HG02943 (cell line): ENCODE measurements at regions not wholly inside any gene's neighbourhood (a gene's known extent, or its start where the extent isn't known, plus 50 kb on each side); places are given as distances from the start of the nearest gene placed in this dataset.
"Not testable (repeated sequence)": the region's sequence is repeated elsewhere in the genome, so short reads cannot be mapped to it uniquely, and the experiment has no call there.

Experiments used
- ATAC-seq: cut with Tn5 transposase; IDR thresholded peaks from one replicate; pipeline ENCODE4 v1.9.1; 2021; ENCODE audit warnings: mild to moderate bottlenecking, low read depth, moderate library complexity; ENCODE audit not compliant: unreplicated experiment

DNA sequence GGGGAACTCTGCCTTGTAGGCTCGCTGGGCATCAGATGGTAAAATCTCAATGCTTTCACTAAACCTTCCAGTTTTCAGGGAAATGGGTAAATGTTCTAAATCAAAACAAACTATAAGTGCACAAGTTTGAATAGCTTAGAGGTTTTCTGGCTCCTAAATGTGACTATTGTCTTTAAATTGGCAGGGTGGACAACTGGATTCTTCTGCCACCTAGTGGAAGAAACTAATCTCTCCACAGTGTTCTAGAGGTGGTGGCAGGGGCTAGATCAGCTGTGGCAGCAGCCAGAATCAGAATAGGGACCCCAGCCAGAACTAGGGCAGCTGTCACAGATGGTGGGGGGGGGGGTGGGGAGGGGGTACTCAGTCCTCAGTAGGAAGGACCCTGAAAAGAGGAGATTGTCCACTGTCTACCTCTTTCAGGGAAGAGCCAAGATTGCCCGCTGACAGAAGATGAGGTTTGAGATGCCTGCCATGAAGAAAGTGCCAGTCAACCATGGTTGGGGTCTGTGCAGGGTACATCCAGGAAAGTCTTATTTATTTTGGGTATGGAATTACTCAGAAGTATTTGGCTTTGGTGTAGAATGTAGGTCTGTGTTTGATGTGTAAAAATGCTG, 201.4 kb downstream of the CCNG2 start:
- ATAC-seq: no peak

DNA sequence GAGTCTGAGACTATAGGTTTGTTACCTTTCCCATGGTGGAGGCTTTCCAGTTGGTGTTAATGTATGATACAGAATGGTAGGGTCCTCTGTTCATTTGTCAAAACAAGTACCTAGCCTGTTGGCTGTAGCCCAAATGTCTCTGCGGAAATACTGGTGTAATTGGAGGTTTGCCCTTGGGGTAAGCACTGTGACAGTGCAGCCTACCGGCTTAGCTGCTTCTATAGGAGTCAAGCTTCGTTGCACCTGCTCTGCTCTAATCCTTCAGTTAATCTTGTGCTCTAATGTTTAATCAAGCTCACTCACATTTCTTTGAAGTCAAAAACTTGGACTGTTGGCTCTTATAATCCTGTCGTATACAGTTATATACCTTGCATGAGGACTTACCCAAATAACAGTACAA, 203.4 kb downstream of the CCNG2 start:
- ATAC-seq: no peak

DNA sequence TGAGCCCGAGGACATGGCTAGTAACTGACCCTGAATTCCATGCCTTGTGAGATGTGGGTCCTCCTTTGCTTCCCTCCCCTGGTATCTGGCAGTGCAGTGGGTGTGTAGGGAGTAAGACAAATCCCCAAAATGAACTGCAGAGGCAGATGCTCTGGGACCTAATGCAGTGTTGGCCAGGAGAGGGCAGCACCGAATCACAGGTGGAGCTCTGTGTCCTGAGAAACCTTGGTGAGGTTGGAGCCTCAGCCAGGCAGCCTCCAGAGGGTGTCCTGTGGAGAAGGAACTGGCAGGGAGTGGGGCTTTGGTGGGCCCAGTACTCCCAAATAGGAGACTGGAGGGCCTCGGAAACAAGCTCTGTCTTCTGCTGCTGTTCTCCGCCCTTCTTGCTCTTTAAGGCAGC, 209.9 kb downstream of the CCNG2 start:
- not testable (repeated sequence) for ATAC-seq

DNA sequence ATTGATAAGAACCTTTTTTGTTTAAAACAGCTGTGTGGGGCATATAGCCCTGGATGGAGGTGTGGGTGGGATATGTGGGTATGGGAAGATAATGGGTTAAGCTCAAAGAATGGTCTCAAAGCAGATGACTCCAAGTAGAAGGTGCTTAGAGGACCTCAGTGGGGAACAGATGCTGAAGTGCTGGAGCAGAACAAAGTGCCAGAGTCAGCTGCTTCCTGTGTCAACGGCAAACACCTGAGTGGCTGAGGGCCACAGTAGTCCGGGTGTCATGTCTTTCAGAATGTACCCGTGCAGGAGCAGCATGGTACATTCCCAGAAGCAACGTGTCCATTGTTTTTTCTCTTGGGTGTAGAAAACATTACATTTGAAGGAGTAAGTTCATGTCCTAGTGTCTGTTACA, 210.6 kb downstream of the CCNG2 start:
- ATAC-seq: no peak

DNA sequence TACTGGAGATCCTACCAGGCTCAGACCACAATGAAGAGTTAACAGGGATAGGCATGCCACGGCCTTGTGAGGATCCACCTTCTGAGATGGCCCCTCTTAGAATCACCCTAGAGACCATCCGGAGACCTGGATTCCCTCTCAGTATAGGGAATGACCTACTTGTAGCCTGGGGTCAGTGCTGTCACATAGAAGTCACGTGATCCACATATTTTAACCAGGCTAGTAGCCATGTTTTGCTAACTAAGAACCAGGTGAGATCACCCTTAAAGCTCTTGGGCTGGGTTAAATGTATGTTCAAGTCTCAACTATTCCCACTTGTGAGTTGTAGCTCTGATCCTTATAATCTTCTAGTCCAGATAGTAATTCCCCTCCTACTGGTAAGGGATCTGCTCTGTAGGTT, 215.4 kb downstream of the CCNG2 start:
- ATAC-seq: no peak

GRCh38 chr4:77375866-77376607, 219.0 kb downstream of the CCNG2 start:
- ATAC-seq: no peak

DNA sequence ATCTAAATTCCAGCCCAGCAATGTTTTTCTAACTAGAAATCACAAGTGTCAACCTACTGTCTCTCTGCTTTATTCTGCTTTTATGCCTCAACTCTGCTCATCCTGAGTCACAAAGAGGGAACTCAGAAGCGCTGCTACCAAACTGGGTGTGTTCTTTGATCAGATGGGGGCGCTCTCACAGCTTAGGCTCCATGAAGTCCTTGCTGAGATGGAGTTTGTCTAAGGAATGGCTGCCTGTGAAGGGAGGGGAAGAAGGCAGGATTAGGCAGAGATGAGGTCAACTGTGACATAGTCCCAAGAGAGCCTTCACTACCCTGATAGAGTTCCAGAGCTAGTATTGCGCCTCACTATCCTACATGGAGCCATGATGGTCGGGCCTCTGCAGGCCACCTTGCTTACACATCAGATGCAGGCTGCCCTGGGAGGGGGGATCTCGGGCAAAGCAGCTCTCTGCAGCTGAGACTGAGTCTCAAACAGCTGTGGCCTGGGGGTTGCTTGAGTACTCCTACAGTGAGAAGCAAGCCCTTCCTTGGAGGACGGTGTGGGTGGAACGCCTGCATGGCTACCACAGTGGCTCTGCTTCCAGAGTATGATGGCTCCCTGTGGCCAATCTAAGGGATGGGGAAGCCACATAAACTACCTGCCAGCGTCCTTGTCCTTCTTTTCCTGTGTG, 219.9 kb downstream of the CCNG2 start:
- no peak for ATAC-seq

- no peak for ATAC-seq
Observed at GRCh38 chr4:77384094-77384493, 221.5 kb upstream of the CXCL13 start.

DNA sequence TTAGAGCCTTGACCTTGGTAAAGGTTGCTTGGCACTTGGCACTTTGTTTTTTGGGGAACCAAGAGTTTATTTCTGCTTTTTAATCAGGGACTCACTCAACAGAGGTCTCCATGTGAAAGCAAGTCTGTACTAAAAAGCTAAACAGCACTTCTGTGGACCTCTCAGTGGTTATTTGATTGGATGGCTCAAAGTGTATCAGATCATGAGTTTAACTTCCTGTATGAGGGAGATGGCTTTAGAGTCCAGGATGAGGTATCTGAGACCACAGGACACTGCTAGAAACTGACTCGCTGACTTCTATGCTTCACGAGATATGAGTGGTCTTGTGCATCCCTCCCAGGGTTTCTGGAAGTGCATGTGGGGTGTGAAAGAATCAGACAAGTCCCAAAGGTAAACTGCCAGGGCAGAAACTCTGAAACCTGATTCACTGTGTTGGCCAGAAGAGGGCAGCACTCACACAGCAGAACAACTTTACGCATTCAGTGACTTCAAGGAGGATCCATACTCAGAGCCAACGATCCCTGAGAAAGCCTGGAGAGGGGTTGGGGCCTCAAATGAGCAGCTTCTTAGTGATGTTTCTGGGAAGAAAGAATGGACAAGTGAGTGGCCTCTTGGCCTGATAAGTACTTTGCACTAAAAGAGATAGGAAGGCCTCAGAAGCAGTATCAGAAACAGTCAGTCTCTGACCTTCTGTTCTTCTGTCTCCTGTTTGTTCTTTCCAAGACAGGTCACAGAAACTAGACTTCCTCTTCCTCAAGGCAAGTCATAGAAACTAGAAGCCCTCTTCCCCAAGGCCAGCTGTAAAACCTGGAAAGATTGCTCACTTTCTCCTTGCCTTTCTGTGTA, 220.3 kb upstream of the CXCL13 start:
- ATAC-seq: no peak

DNA sequence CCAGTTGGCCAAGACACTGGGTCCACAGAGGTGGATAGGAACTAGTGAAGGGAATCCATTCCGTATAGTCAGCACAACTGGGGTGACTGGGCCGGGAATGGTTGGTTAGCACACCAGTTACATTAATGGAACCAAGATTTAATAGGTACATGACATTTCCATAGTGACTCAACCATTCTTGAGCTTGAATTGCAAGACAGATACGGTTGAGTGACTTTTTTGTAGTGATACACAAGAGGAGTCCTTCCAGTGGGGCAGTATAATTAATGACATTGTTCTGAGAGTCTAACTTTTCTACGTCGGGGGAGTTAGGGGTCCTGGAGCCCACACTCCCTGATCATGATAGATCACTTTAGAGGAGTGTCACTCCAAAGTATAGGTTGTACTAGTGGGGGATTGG, 211.6 kb upstream of the CXCL13 start:
- no peak for ATAC-seq

- no peak for ATAC-seq
Observed at GRCh38 chr4:77395481-77395880, 210.1 kb upstream of the CXCL13 start.

- no peak for ATAC-seq
Observed at GRCh38 chr4:77398256-77398655, 207.4 kb upstream of the CXCL13 start.

GRCh38 chr4:77399831-77400230, 205.8 kb upstream of the CXCL13 start:
- no peak for ATAC-seq

DNA sequence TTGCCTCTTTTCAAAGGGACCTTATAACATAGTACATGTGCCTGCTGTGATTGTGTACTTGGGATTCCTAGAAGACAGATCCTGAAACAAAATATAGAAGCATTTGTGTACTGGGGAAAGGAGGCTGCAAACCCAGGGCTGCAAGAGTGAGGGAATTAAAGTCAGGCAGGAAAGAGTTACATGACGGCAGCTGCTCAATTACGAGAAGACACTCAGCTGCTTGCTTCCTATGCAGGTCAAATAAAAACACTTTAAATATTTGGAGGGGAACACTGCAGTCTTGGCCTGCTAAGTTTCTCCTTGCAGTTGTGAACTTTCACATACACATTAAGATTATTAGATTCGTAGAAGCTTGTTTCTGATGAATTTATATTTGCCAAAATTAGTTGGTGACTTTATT, 191.9 kb upstream of the CXCL13 start:
- no peak for ATAC-seq

- ATAC-seq: no peak
Observed at GRCh38 chr4:77415689-77416088, 189.9 kb upstream of the CXCL13 start.

- ATAC-seq: no peak
Observed at GRCh38 chr4:77418333-77418732, 187.3 kb upstream of the CXCL13 start.

GRCh38 chr4:77430847-77431246, 174.8 kb upstream of the CXCL13 start:
- no peak for ATAC-seq

DNA sequence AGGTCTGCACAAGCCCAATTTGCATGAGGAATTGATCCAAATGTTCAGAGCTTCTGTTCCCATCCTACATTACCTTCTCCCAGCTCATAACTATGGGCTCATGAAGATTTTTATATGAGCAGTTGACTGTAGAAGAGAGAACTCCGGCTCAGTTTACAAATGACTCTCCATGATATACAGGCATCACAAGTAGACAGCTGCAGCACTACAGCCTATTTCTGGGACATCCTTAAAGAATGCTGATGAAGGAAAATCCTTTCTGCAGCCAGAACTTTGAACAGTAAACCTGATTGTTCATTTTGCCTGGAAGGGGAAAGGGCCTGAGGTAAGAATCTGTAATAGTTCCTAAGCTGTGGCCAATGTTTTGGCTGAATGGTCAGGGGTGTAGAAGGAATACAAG, 174.1 kb upstream of the CXCL13 start:
- no peak for ATAC-seq

DNA sequence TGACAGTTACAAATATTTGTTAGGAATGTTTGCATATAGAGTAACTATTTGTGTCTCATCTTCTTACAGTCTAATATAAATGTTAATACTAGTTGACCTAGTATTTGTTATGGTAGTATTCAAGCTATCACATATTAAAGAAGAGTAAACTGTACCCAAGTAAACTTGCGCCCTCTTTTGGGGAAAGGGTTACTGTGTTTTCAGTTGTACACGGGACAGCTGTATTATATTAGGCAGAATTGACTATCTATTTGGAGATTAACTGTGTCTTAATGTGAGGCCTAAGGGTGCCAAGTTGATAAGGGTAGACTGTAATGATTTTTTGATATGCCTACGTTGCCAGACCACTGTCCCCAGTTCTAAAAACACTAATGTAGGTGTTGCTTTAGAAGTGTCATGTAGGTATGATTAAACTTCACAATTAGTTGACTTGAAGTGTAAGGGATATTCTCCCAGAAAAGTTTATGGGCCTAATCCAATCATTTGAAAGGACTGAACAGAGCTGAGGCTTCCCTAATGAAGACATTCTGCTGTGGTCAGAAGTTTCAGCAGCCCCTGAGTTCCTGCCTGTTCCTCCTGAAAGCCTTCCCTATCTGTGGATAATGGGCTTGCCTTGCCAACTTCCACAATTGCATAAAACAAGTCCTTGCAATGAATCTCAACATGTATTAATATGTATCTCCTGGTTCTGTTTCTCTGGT, 172.8 kb upstream of the CXCL13 start:
- peak; percentile 16 for ATAC-seq

GRCh38 chr4:77433418-77433733, 172.2 kb upstream of the CXCL13 start:
- peak; percentile 91 for ATAC-seq
